GM12878 (cell line): ENCODE measurements at regions not wholly inside any gene's neighbourhood (a gene's known extent, or its start where the extent isn't known, plus 50 kb on each side); places are given as distances from the start of the nearest gene placed in this dataset.

Experiments
- ATAC-seq: fragments of 200-7000 bp; cut with Tn5 transposase; 3 replicates; pipeline ENCODE4 v1.9.1; 2020; ENCODE audit warnings: mild to moderate bottlenecking, moderate library complexity
- BruUV-seq: library from RNA; stranded (reverse); fragments of 400-500 nt; replicated peaks from 2 replicates; lab custom pipeline; 2021; lab: Mats Ljungman, UMichigan
- CTCF ChIA-PET: fragments of 300-600 bp; sonication (Branson Sonifier 250); formaldehyde crosslinking; extraction: SDS; loops from one replicate; lab custom pipeline; 2021; ENCODE audit warnings: inconsistent platforms; lab: Yijun Ruan, JAX
- POLR2A ChIA-PET: fragments of 350-600 bp; formaldehyde crosslinking; extraction: SDS; loops from one replicate; lab custom pipeline; 2021; ENCODE audit warnings: inconsistent platforms; lab: Charles Lee
- RAD21 ChIA-PET: fragments of 300-600 bp; sonication (Branson Sonifier 250); formaldehyde crosslinking; loops from one replicate; lab custom pipeline; 2023; ENCODE audit warnings: antibody characterized with exemption; ENCODE audit not compliant: unreplicated experiment; lab: Charles Lee
- SMC1A ChIA-PET: fragments of 300-600 bp; sonication (Branson Sonifier 250); formaldehyde crosslinking; loops from one replicate; lab custom pipeline; 2023; ENCODE audit not compliant: unreplicated experiment, uncharacterized antibody; lab: Charles Lee
- DNase-seq: peaks from one replicate; pipeline ENCODE4 v3.0.0-alpha.2; 2011; ENCODE audit warnings: low read depth, low spot score
- FAIRE-seq: peaks from 3 replicates; lab custom pipeline; 2011; peaks lifted over from hg19 to GRCh38; lab: Jason Lieb, UNC
- H2AFZ ChIP-seq: 2 replicates; pipeline ENCODE4 v1.6.0; 2011; ENCODE audit warnings: low read depth, low read length, control low read depth; ENCODE audit not compliant: control insufficient read depth
- H3K27ac ChIP-seq: 2 replicates; pipeline ENCODE4 v1.5.1; 2011; ENCODE audit warnings: control low read depth; ENCODE audit not compliant: control insufficient read depth, insufficient read depth
- H3K27me3 ChIP-seq, 2 experiments: replicated peaks in 1 of 2; 2 replicates each; pipeline versions ENCODE4 v1.6.0 to v1.6.1; 2011; ENCODE audit warnings: low read length in 1 of 2; ENCODE audit not compliant: control insufficient read depth in 2 of 2, insufficient read depth in 2 of 2
- H3K36me3 ChIP-seq, 2 experiments: 2 replicates each; pipeline ENCODE4 v1.5.1; 2011; ENCODE audit warnings: low read length in 1 of 2; ENCODE audit not compliant: control insufficient read depth in 2 of 2, insufficient read depth in 2 of 2
- H3K4me1 ChIP-seq: 2 replicates; pipeline ENCODE4 v1.6.1; 2011; ENCODE audit warnings: mild to moderate bottlenecking, low read length, moderate library complexity, mixed read lengths; ENCODE audit not compliant: control insufficient read depth, insufficient read depth
- H3K4me2 ChIP-seq: 2 replicates; pipeline ENCODE4 v1.6.0; 2011; ENCODE audit warnings: control low read depth; ENCODE audit not compliant: control insufficient read depth, insufficient read depth
- H3K4me3 ChIP-seq: fragments of 200-600 bp; sonication (generic); 2 replicates; pipeline ENCODE4 v1.5.1; 2016
- H3K79me2 ChIP-seq: 2 replicates; pipeline ENCODE4 v1.6.0; 2011; ENCODE audit warnings: low read length; ENCODE audit not compliant: control insufficient read depth, insufficient read depth
- H3K9ac ChIP-seq: 2 replicates; pipeline ENCODE4 v1.8.0; 2011; ENCODE audit warnings: low read length, control low read depth, mixed read lengths; ENCODE audit not compliant: control insufficient read depth, insufficient read depth
- H3K9me3 ChIP-seq: replicated peaks from 3 replicates; pipeline ENCODE4 v1.5.1; 2011; ENCODE audit warnings: mild to moderate bottlenecking, low read length; ENCODE audit not compliant: control insufficient read depth, insufficient read depth
- H4K20me1 ChIP-seq: 2 replicates; pipeline ENCODE4 v1.6.0; 2011; ENCODE audit not compliant: control insufficient read depth, insufficient read depth
- CREM ChIP-seq: IDR thresholded peaks from 2 replicates; pipeline ENCODE4 v1.6.1; 2014; ENCODE audit warnings: antibody characterized with exemption, low read depth
- GABPA ChIP-seq: IDR thresholded peaks from 2 replicates; pipeline ENCODE4 v1.6.1; 2014; ENCODE audit warnings: antibody characterized with exemption, low read depth, mild to moderate bottlenecking, inconsistent platforms
- LARP7 ChIP-seq: fragments of 450-650 bp; IDR thresholded peaks from 2 replicates; pipeline ENCODE4 v1.6.1; 2017; ENCODE audit warnings: mild to moderate bottlenecking
- MAX ChIP-seq: IDR thresholded peaks from 2 replicates; pipeline ENCODE4 v1.6.1; 2012; ENCODE audit warnings: low read depth, low read length, improper control_type of control experiment
- PAX8 ChIP-seq: fragments of 450-650 bp; IDR thresholded peaks from 2 replicates; pipeline ENCODE4 v1.6.1; 2017; ENCODE audit warnings: mild to moderate bottlenecking, moderate library complexity
- POLR2AphosphoS5 ChIP-seq: IDR thresholded peaks from 2 replicates; pipeline ENCODE4 v1.6.1; 2011; ENCODE audit warnings: mild to moderate bottlenecking, low read length, inconsistent platforms
- SIX5 ChIP-seq: IDR thresholded peaks from 2 replicates; pipeline ENCODE4 v1.6.1; 2011; ENCODE audit warnings: mild to moderate bottlenecking, low read depth, low read length, moderate library complexity; ENCODE audit not compliant: severe bottlenecking
- SP1 ChIP-seq: IDR thresholded peaks from one replicate; pipeline ENCODE4 v1.6.1; 2011; ENCODE audit warnings: low read depth, low read length
- ZNF207 ChIP-seq: fragments of 450-650 bp; IDR thresholded peaks from 2 replicates; pipeline ENCODE4 v1.6.1; 2014; ENCODE audit warnings: antibody characterized with exemption, mild to moderate bottlenecking, borderline replicate concordance
- WGBS: methylation state at CpG from one replicate; pipeline ENCODE4 v1.1.6; 2016; ENCODE audit warnings: low lambda C conversion rate; ENCODE audit not compliant: insufficient replicate concordance, insufficient coverage; ENCODE audit errors: missing lambda C conversion rate; 5-methylcytosine and 5-hydroxymethylcytosine counted together
- in situ Hi-C: fragments of 300-500 bp; cut with MboI; formaldehyde crosslinking; loops from 9 replicates; pipeline ENCODE4 v1.14.3; 2018; ENCODE audit warnings: mixed read lengths
- intact Hi-C: fragments of 100-400 bp; cut with micrococcal nuclease; formaldehyde crosslinking; loops from one replicate; pipeline ENCODE4 v1.14.2; 2022; ENCODE audit not compliant: unreplicated experiment
- TF ChIP-seq, protein P1 (sequence below): fragments of 450-650 bp; IDR thresholded peaks from 2 replicates; pipeline ENCODE4 v1.6.1; 2017; ENCODE audit warnings: mild to moderate bottlenecking, moderate library complexity
- TF ChIP-seq, protein P2 (sequence below): IDR thresholded peaks from 2 replicates; pipeline ENCODE4 v1.6.1; 2011; ENCODE audit warnings: low read depth, low read length, improper control_type of control experiment, borderline replicate concordance

GRCh38 chr2:862731-863466 lies 87.8 kb upstream of the SNTG2 start:
- Histone ChIP-seq H3K4me2 (no peak overlapping the region), H3K9ac (no peak overlapping the region), H3K79me2 (no peaks in the 10 kb centered on the region), H3K9me3 (no peaks in the 10 kb centered on the region), H3K27ac (no peak overlapping the region), H4K20me1 (no peaks in the 10 kb centered on the region), H2AFZ (no peak overlapping the region), H3K36me3 (no peaks in the 10 kb centered on the region), H3K4me3 (no peak overlapping the region), H3K4me1 (no peaks in the 10 kb centered on the region), H3K27me3 (no peaks in the 10 kb centered on the region; a peak in 1 of 4 replicates)
- intact Hi-C loops = no loop called here
- ChIA-PET SMC1A (no interaction called here), RAD21 (no interaction called here), POLR2A (no interaction called here), CTCF (no interaction called here)
- DNase-seq (no peak), FAIRE-seq (no peak), ATAC-seq (no peak)
- no peak for TF ChIP-seq PAX8
- 36% methylated on average over 8 of the region's 9 CpGs for WGBS
- in situ Hi-C loops = no loop called here
- BruUV-seq = no TSS peak

GRCh38 chr2:862355-862687 lies 88.3 kb upstream of the SNTG2 start:
- H3K9me3 ChIP-seq = no peaks in the 10 kb centered on the region
- in situ Hi-C loops (no loop called here), intact Hi-C loops (no loop called here)
- no TSS peak for BruUV-seq
- H3K4me1 ChIP-seq = no peaks in the 10 kb centered on the region
- DNase-seq (no peak), ATAC-seq (no peak), FAIRE-seq (no peak)
- WGBS = 68% methylated on average over 17 of the region's 17 CpGs
- ChIA-PET CTCF (interaction anchor here (0.7 kb wide), 1 partner anchor 689 kb away, joined by 3 read pairs; no protein-coding TSS in a partner anchor), RAD21 (no interaction called here), POLR2A (no interaction called here), SMC1A (no interaction called here)
- H3K27me3 ChIP-seq = no peaks in the 10 kb centered on the region; a peak in 1 of 4 replicates
- H3K9ac ChIP-seq = no peak overlapping the region
- no peak overlapping the region for H3K27ac ChIP-seq
- H3K36me3 ChIP-seq = no peaks in the 10 kb centered on the region
- no peak overlapping the region for H2AFZ ChIP-seq
- TF ChIP-seq POLR2AphosphoS5 = no peak
- TF ChIP-seq GABPA = no peak
- no peak for TF ChIP-seq SIX5
- TF ChIP-seq MAX = no peak
- TF ChIP-seq ZNF207 = no peak
- no peak for TF ChIP-seq LARP7
- TF ChIP-seq, protein P1, sequence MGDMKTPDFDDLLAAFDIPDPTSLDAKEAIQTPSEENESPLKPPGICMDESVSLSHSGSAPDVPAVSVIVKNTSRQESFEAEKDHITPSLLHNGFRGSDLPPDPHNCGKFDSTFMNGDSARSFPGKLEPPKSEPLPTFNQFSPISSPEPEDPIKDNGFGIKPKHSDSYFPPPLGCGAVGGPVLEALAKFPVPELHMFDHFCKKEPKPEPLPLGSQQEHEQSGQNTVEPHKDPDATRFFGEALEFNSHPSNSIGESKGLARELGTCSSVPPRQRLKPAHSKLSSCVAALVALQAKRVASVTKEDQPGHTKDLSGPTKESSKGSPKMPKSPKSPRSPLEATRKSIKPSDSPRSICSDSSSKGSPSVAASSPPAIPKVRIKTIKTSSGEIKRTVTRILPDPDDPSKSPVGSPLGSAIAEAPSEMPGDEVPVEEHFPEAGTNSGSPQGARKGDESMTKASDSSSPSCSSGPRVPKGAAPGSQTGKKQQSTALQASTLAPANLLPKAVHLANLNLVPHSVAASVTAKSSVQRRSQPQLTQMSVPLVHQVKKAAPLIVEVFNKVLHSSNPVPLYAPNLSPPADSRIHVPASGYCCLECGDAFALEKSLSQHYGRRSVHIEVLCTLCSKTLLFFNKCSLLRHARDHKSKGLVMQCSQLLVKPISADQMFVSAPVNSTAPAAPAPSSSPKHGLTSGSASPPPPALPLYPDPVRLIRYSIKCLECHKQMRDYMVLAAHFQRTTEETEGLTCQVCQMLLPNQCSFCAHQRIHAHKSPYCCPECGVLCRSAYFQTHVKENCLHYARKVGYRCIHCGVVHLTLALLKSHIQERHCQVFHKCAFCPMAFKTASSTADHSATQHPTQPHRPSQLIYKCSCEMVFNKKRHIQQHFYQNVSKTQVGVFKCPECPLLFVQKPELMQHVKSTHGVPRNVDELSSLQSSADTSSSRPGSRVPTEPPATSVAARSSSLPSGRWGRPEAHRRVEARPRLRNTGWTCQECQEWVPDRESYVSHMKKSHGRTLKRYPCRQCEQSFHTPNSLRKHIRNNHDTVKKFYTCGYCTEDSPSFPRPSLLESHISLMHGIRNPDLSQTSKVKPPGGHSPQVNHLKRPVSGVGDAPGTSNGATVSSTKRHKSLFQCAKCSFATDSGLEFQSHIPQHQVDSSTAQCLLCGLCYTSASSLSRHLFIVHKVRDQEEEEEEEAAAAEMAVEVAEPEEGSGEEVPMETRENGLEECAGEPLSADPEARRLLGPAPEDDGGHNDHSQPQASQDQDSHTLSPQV = no peak
- TF ChIP-seq SP1 = no peak
- TF ChIP-seq, protein P2, sequence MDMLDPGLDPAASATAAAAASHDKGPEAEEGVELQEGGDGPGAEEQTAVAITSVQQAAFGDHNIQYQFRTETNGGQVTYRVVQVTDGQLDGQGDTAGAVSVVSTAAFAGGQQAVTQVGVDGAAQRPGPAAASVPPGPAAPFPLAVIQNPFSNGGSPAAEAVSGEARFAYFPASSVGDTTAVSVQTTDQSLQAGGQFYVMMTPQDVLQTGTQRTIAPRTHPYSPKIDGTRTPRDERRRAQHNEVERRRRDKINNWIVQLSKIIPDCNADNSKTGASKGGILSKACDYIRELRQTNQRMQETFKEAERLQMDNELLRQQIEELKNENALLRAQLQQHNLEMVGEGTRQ = no peak
- TF ChIP-seq CREM = no peak
- H3K79me2 ChIP-seq = no peaks in the 10 kb centered on the region
- no peak overlapping the region for H3K4me2 ChIP-seq
- no peak overlapping the region for H3K4me3 ChIP-seq
- no peaks in the 10 kb centered on the region for H4K20me1 ChIP-seq
